Sigmoid colon (tissue), 6 donors: ENCODE measurements at regions not wholly inside any gene's neighbourhood (a gene's known extent, or its start where the extent isn't known, plus 50 kb on each side); places are given as distances from the start of the nearest gene placed in this dataset.
"Not testable (repeated sequence)": the region's sequence is repeated elsewhere in the genome, so short reads cannot be mapped to it uniquely, and the experiment has no call there.

Experiments used
- DNase-seq: peaks from one replicate; pipeline ENCODE4 v3.0.0-alpha.2; 2019
- H3K27ac ChIP-seq, 4 donors: fragments of 200-600 bp; sonication (generic); one replicate each; pipeline ENCODE4 v1.5.1; 2016 to 2019; ENCODE audit warnings: mild to moderate bottlenecking in 1 of 4
- H3K27me3 ChIP-seq, 3 donors: fragments of 200-600 bp; sonication (generic); one replicate each; pipeline ENCODE4 v1.5.1; 2019; ENCODE audit warnings: mild to moderate bottlenecking in 1 of 3
- H3K36me3 ChIP-seq, 4 donors: fragments of 200-600 bp; sonication (generic); one replicate each; pipeline ENCODE4 v1.5.1; 2016 to 2019
- H3K4me1 ChIP-seq, 4 donors: fragments of 200-600 bp; sonication (generic); one replicate each; pipeline ENCODE4 v1.5.1; 2017 to 2019
- H3K4me3 ChIP-seq, 4 donors: fragments of 200-600 bp; sonication (generic); one replicate each; pipeline ENCODE4 v1.5.1; 2017 to 2019; ENCODE audit warnings: mild to moderate bottlenecking in 2 of 4, moderate library complexity in 1 of 4
- H3K9me3 ChIP-seq, 4 donors: fragments of 200-600 bp in 3 of 4; sonication (generic) in 3 of 4; one replicate each; pipeline versions ENCODE4 v1.5.1 to v1.6.1; 2013 to 2019
- CTCF ChIP-seq, 4 experiments: fragments of 450-650 bp in 3 of 4; fragments of 200-600 bp in 1 of 4; IDR thresholded peaks; one replicate each; pipeline ENCODE4 v1.5.1; 2016 to 2019; ENCODE audit warnings: antibody characterized with exemption in 4 of 4, mild to moderate bottlenecking in 3 of 4, moderate library complexity in 2 of 4
- EP300 ChIP-seq, 4 donors: sonication (generic); formaldehyde crosslinking; IDR thresholded peaks; one replicate each; pipeline ENCODE4 v1.6.1; 2017; ENCODE audit warnings: antibody characterized with exemption in 4 of 4
- POLR2A ChIP-seq, 2 donors: fragments of 450-650 bp; IDR thresholded peaks; one replicate each; pipeline ENCODE4 v1.6.1; 2016; ENCODE audit warnings: antibody characterized with exemption in 2 of 2, mild to moderate bottlenecking in 2 of 2, moderate library complexity in 2 of 2
- POLR2AphosphoS5 ChIP-seq, 4 donors: sonication (generic); formaldehyde crosslinking; IDR thresholded peaks; one replicate each; pipeline ENCODE4 v1.6.1; 2017; ENCODE audit warnings: antibody characterized with exemption in 4 of 4
- WGBS, 2 donors: extraction: QIAGEN DNeasy Blood & Tissue Kit; methylation state at CpG; one replicate each; pipeline ENCODE4 v1.1.7; 2013; 5-methylcytosine and 5-hydroxymethylcytosine counted together
- intact Hi-C: fragments of 100-400 bp; cut with DNase I; formaldehyde crosslinking; loops from one replicate; pipeline ENCODE4 v1.15.1; 2023
- donor health status: healthy with polysubstance abuse.
- donor health status: healthy.

DNA sequence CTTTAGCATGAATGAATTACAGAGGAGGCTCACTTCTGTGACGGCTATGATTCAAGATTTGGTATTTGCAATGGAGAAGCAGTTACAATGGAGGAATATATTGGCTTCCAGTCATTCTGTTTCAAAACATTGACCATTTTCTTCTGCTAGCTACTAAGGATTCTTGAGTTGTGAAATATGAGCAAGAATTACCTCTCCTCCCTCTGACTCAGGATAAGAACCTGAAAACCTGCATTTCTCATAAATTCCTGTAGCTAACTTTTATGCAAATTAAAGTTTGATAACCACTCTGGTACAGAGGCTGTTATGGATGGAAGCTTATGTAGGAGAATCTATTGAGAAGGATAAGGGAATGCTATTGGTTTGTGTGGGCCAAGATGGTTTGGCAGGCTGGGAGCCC, 84.1 kb upstream of the MYRIP start:
- Histone ChIP-seq H3K9me3 (no peaks in the 10 kb centered on the region), H3K36me3 (no peaks in the 10 kb centered on the region), H3K4me3 (no peak overlapping the region), H3K4me1 (no peaks in the 10 kb centered on the region), H3K27me3 (no peaks in the 10 kb centered on the region), H3K27ac (no peak overlapping the region)
- DNase-seq: no peak
- WGBS, 2 donors: 95 to 98% methylated on average over 1 of the region's 1 CpG
- intact Hi-C loops: no loop called here
- TF ChIP-seq CTCF (IDR thresholded peaks at IDR 0.05) (no peak), EP300 (IDR thresholded peaks at IDR 0.05) (no peak), POLR2A (IDR thresholded peaks at IDR 0.05) (no peak), POLR2AphosphoS5 (IDR thresholded peaks at IDR 0.05) (no peak)

GRCh38 chr3:39727415-39727814, 82.0 kb upstream of the MYRIP start:
- no peaks in the 10 kb centered on the region for H3K36me3 ChIP-seq
- intact Hi-C loops: no loop called here
- 67 to 85% methylated on average over 3 of the region's 3 CpGs for WGBS, 2 donors
- H3K9me3 ChIP-seq: no peaks in the 10 kb centered on the region
- H3K27ac ChIP-seq: no peak overlapping the region
- H3K4me3 ChIP-seq: no peak overlapping the region
- H3K27me3 ChIP-seq: no peaks in the 10 kb centered on the region
- H3K4me1 ChIP-seq: no peaks in the 10 kb centered on the region
- TF ChIP-seq POLR2AphosphoS5 (IDR thresholded peaks at IDR 0.05) (no peak), CTCF (IDR thresholded peaks at IDR 0.05) (no peak), EP300 (IDR thresholded peaks at IDR 0.05) (no peak), POLR2A (IDR thresholded peaks at IDR 0.05) (no peak)
- no peak for DNase-seq

- TF ChIP-seq CTCF (IDR thresholded peaks at IDR 0.05) (no peak), POLR2A (IDR thresholded peaks at IDR 0.05) (no peak), POLR2AphosphoS5 (IDR thresholded peaks at IDR 0.05) (no peak), EP300 (IDR thresholded peaks at IDR 0.05) (no peak)
- DNase-seq: no peak
- Histone ChIP-seq H3K9me3 (no peaks in the 10 kb centered on the region), H3K27me3 (no peaks in the 10 kb centered on the region), H3K27ac (no peak overlapping the region), H3K4me3 (no peak overlapping the region), H3K36me3 (no peaks in the 10 kb centered on the region), H3K4me1 (no peaks in the 10 kb centered on the region)
- 85 to 94% methylated on average over 3 of the region's 3 CpGs for WGBS, 2 donors
- intact Hi-C loops: no loop called here
Measured at GRCh38 chr3:39733804-39734203, 75.6 kb upstream of the MYRIP start.

- H3K27ac ChIP-seq, intact Hi-C loops, H3K4me3 ChIP-seq, DNase-seq, H3K36me3 ChIP-seq, H3K4me1 ChIP-seq, H3K27me3 ChIP-seq, H3K9me3 ChIP-seq: not testable (repeated sequence)
- 58 to 80% methylated on average over 1 of the region's 1 CpG for WGBS, 2 donors
Measured at GRCh38 chr3:39739658-39740057, 69.8 kb upstream of the MYRIP start.

- Histone ChIP-seq H3K9me3 (no peaks in the 10 kb centered on the region), H3K27ac (no peak overlapping the region), H3K36me3 (no peaks in the 10 kb centered on the region), H3K27me3 (no peaks in the 10 kb centered on the region), H3K4me1 (no peaks in the 10 kb centered on the region), H3K4me3 (no peak overlapping the region)
- DNase-seq: no peak
- intact Hi-C loops: no loop called here
- 87 to 89% methylated on average over 3 of the region's 3 CpGs for WGBS, 2 donors
- TF ChIP-seq POLR2AphosphoS5 (IDR thresholded peaks at IDR 0.05): no peak
- no peak for TF ChIP-seq EP300 (IDR thresholded peaks at IDR 0.05)
- TF ChIP-seq CTCF (IDR thresholded peaks at IDR 0.05): no peak
- no peak for TF ChIP-seq POLR2A (IDR thresholded peaks at IDR 0.05)
Measured at GRCh38 chr3:39744746-39745145, 64.7 kb upstream of the MYRIP start.
